Panc1 (cell line): ENCODE measurements at regions not wholly inside any gene's neighbourhood (a gene's known extent, or its start where the extent isn't known, plus 50 kb on each side); places are given as distances from the start of the nearest gene placed in this dataset.

Experiments used
- ATAC-seq: fragments of 200-7000 bp; cut with Tn5 transposase; 2 replicates; pipeline ENCODE4 v1.9.1; 2020; ENCODE audit warnings: mild to moderate bottlenecking, moderate library complexity
- BruUV-seq: library from RNA; stranded (reverse); fragments of 400-500 nt; replicated peaks from 2 replicates; lab custom pipeline; 2021; lab: Mats Ljungman, UMichigan
- CTCF ChIA-PET: fragments of 300-600 bp; sonication (Branson Sonifier 250); formaldehyde crosslinking; loops from one replicate; lab custom pipeline; 2022; ENCODE audit warnings: antibody characterized with exemption; lab: Charles Lee
- POLR2A ChIA-PET: fragments of 300-600 bp; sonication (Branson Sonifier 250); formaldehyde crosslinking; loops from one replicate; lab custom pipeline; 2022; ENCODE audit warnings: antibody characterized with exemption; lab: Charles Lee
- DNase-seq: peaks from one replicate; pipeline ENCODE4 v3.0.0-alpha.2; 2010; ENCODE audit warnings: low read depth, low spot score
- H3K27ac ChIP-seq: 2 replicates; pipeline ENCODE4 v1.5.1; 2011; ENCODE audit warnings: mild to moderate bottlenecking, low read length, inconsistent platforms
- H3K27me3 ChIP-seq: fragments of 200-500 bp; sonication (Bioruptor generic); 2 replicates; pipeline ENCODE4 v1.6.0; 2014; ENCODE audit warnings: low read length, inconsistent platforms; ENCODE audit not compliant: control insufficient read depth, insufficient read depth
- H3K36me3 ChIP-seq: fragments of 200-500 bp; sonication (Bioruptor generic); 2 replicates; pipeline ENCODE4 v1.5.1; 2014; ENCODE audit warnings: inconsistent platforms, mild to moderate bottlenecking, low read length, moderate library complexity; ENCODE audit not compliant: control insufficient read depth, insufficient read depth
- H3K4me1 ChIP-seq: 2 replicates; pipeline ENCODE4 v1.5.1; 2011; ENCODE audit warnings: inconsistent platforms, mild to moderate bottlenecking, low read length, moderate library complexity; ENCODE audit not compliant: control insufficient read depth, insufficient read depth
- H3K4me3 ChIP-seq, 2 experiments: 2 replicates each; pipeline ENCODE4 v1.5.1; 2011 to 2012; ENCODE audit warnings: low read depth in 2 of 2, low read length in 2 of 2, mild to moderate bottlenecking in 2 of 2, inconsistent platforms in 1 of 2, moderate library complexity in 1 of 2
- H3K9me3 ChIP-seq: fragments of 200-500 bp; sonication (Bioruptor generic); 2 replicates; pipeline ENCODE4 v1.5.1; 2014; ENCODE audit warnings: low read depth, mild to moderate bottlenecking, inconsistent platforms, low read length, moderate library complexity; ENCODE audit not compliant: control insufficient read depth, insufficient read depth
- POLR2AphosphoS5 ChIP-seq: IDR thresholded peaks from 2 replicates; pipeline ENCODE4 v1.6.1; 2012; ENCODE audit warnings: mild to moderate bottlenecking, low read depth, low read length, moderate library complexity
- SIN3A ChIP-seq: IDR thresholded peaks from 2 replicates; pipeline ENCODE4 v1.6.1; 2012; ENCODE audit warnings: low read depth, mild to moderate bottlenecking, low read length, moderate library complexity, borderline replicate concordance; ENCODE audit not compliant: insufficient read depth
- TCF7L2 ChIP-seq: IDR thresholded peaks from 2 replicates; pipeline ENCODE4 v1.6.1; 2011; ENCODE audit warnings: mild to moderate bottlenecking, low read depth, low read length, inconsistent platforms
- in situ Hi-C: cut with HindIII; loops from 2 replicates; pipeline ENCODE4 v1.10.0; 2016; ENCODE audit warnings: low sequenced_read_pairs, low pct_unique_long_range_greater_than_20kb
- intact Hi-C: fragments of 100-400 bp; cut with micrococcal nuclease; formaldehyde crosslinking; loops from one replicate; pipeline ENCODE4 v1.10.0; 2022; ENCODE audit not compliant: unreplicated experiment
- TF ChIP-seq, protein P1 (sequence below), 2 experiments: IDR thresholded peaks; 2 replicates each; pipeline ENCODE4 v1.6.1; 2011 to 2012; ENCODE audit warnings: low read depth in 2 of 2, control low read depth in 1 of 2, low read length in 1 of 2, mild to moderate bottlenecking in 1 of 2, moderate library complexity in 1 of 2; ENCODE audit not compliant: insufficient read depth in 1 of 2
- TF ChIP-seq, protein P2 (sequence below): fragments of 450-650 bp; IDR thresholded peaks from 2 replicates; pipeline ENCODE4 v1.5.1; 2017; ENCODE audit warnings: mild to moderate bottlenecking

DNA sequence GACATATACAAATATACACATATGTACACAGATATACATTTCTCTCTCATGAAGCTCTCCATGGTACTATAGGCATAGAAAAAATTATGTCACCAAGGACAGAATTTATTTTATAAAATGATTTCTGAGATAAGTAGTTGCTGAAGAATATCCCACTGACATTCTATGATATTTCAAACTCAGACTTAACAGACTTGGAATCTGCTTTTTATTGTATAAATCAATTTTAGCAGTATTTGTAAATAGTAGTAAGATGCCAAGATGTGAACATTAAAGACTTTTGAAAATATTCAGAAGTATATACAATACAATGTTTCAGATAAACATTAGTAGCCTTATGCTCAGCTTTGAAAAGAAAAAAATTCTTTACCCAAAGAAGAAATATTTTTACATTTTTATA is 107.4 kb upstream of the ARGLU1 start:
- Histone ChIP-seq H3K27ac (no peak overlapping the region), H3K4me1 (no peaks in the 10 kb centered on the region), H3K9me3 (no peaks in the 10 kb centered on the region), H3K36me3 (no peaks in the 10 kb centered on the region), H3K27me3 (no peaks in the 10 kb centered on the region), H3K4me3 (no peak overlapping the region)
- ATAC-seq = no peak
- intact Hi-C loops (no loop called here), in situ Hi-C loops (no loop called here)
- TF ChIP-seq, protein P1, sequence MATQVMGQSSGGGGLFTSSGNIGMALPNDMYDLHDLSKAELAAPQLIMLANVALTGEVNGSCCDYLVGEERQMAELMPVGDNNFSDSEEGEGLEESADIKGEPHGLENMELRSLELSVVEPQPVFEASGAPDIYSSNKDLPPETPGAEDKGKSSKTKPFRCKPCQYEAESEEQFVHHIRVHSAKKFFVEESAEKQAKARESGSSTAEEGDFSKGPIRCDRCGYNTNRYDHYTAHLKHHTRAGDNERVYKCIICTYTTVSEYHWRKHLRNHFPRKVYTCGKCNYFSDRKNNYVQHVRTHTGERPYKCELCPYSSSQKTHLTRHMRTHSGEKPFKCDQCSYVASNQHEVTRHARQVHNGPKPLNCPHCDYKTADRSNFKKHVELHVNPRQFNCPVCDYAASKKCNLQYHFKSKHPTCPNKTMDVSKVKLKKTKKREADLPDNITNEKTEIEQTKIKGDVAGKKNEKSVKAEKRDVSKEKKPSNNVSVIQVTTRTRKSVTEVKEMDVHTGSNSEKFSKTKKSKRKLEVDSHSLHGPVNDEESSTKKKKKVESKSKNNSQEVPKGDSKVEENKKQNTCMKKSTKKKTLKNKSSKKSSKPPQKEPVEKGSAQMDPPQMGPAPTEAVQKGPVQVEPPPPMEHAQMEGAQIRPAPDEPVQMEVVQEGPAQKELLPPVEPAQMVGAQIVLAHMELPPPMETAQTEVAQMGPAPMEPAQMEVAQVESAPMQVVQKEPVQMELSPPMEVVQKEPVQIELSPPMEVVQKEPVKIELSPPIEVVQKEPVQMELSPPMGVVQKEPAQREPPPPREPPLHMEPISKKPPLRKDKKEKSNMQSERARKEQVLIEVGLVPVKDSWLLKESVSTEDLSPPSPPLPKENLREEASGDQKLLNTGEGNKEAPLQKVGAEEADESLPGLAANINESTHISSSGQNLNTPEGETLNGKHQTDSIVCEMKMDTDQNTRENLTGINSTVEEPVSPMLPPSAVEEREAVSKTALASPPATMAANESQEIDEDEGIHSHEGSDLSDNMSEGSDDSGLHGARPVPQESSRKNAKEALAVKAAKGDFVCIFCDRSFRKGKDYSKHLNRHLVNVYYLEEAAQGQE (IDR thresholded peaks at IDR 0.05; ENCODE audit: insufficient read depth in 1 of 2, low read depth in 2 of 2, low read length in 1 of 2) = no peak
- TF ChIP-seq SIN3A (no peak), POLR2AphosphoS5 (no peak), TCF7L2 (no peak)
- TF ChIP-seq, protein P2, sequence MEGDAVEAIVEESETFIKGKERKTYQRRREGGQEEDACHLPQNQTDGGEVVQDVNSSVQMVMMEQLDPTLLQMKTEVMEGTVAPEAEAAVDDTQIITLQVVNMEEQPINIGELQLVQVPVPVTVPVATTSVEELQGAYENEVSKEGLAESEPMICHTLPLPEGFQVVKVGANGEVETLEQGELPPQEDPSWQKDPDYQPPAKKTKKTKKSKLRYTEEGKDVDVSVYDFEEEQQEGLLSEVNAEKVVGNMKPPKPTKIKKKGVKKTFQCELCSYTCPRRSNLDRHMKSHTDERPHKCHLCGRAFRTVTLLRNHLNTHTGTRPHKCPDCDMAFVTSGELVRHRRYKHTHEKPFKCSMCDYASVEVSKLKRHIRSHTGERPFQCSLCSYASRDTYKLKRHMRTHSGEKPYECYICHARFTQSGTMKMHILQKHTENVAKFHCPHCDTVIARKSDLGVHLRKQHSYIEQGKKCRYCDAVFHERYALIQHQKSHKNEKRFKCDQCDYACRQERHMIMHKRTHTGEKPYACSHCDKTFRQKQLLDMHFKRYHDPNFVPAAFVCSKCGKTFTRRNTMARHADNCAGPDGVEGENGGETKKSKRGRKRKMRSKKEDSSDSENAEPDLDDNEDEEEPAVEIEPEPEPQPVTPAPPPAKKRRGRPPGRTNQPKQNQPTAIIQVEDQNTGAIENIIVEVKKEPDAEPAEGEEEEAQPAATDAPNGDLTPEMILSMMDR = no peak
- no TSS peak for BruUV-seq
- no peak for DNase-seq
- ChIA-PET POLR2A (no interaction called here), CTCF (no interaction called here)

DNA sequence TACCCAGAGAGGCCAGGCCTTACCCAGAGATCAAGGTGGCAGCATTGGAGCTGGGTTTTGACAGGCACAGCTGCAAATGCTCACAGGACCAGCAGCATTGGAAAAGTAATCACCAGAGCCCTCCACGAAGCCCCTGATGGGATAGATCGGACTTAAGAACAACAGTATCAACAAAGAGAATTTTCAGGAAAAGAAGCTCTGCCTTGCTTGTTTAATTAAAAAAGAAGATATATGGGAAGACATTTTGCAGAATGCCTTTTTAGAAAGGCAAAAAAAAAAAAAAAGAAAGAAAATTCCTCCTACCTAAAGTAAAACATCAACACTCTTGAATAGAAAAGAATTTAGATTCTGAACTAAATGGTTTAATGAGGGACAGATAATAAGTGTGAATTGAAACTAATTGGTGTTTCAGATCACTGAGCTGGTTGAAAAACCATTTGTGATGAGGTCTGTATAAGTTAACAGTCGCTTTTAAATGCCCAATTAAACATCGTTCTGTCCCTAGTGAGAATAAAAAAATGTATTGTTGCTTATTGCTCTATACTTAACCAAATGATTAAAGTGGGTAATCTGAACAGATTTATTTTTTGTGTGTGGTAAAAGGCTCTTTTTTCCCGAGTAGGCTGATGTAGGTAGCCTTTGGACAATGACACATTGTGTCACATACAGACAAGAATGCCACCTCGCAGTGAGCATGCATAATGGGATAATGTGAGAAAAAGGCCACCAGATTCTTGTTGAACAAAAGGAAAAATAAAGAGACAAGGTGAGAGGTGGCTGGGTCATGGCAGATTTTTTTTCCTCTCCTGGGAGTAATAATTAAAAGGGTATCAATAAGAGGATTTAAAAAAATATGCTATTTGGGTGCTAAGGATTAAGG is 93.0 kb upstream of the ARGLU1 start:
- CTCF ChIA-PET = no interaction called here
- no peak overlapping the region for H3K4me3 ChIP-seq
- no TSS peak for BruUV-seq
- POLR2A ChIA-PET = no interaction called here
- no peak for ATAC-seq
- intact Hi-C loops = no loop called here
- H3K27ac ChIP-seq = no peak overlapping the region
- no peaks in the 10 kb centered on the region for H3K4me1 ChIP-seq
- no peaks in the 10 kb centered on the region for H3K27me3 ChIP-seq
- no peak for DNase-seq
- TF ChIP-seq TCF7L2 = no peak
- TF ChIP-seq, protein P1 (IDR thresholded peaks at IDR 0.05; ENCODE audit: insufficient read depth in 1 of 2, low read depth in 2 of 2, low read length in 1 of 2) = no peak
- TF ChIP-seq POLR2AphosphoS5 = no peak
- no peak for TF ChIP-seq SIN3A
- TF ChIP-seq, protein P2 = no peak
- in situ Hi-C loops = no loop called here
- no peaks in the 10 kb centered on the region for H3K9me3 ChIP-seq
- H3K36me3 ChIP-seq = no peaks in the 10 kb centered on the region
